Lung (tissue), 11 donors: ENCODE measurements at regions not wholly inside any gene's neighbourhood (a gene's known extent, or its start where the extent isn't known, plus 50 kb on each side); places are given as distances from the start of the nearest gene placed in this dataset.
A peak's percentile ranks its signal among the peaks of the same experiment; 100 is the strongest.

Source experiments
- ATAC-seq: fragments of 200-7000 bp; cut with Tn5 transposase; one replicate; pipeline ENCODE4 v1.9.1; 2020; ENCODE audit warnings: moderate number of reproducible peaks; ENCODE audit not compliant: insufficient read depth, low FRiP score
- DNase-seq, 3 donors: peaks; one replicate each; pipeline ENCODE4 v3.0.0-alpha.2; 2013 to 2017
- H3K27ac ChIP-seq, 2 donors: one replicate each; pipeline ENCODE4 v1.5.1; 2013; ENCODE audit warnings: mild to moderate bottlenecking in 2 of 2, moderate library complexity in 2 of 2, control low read depth in 1 of 2, inconsistent platforms in 1 of 2, low read depth in 1 of 2, low read length in 1 of 2
- H3K27me3 ChIP-seq, 3 donors: one replicate each; pipeline ENCODE4 v1.5.1; 2013; ENCODE audit warnings: low read length in 2 of 3; ENCODE audit not compliant: control insufficient read depth in 3 of 3, insufficient read depth in 3 of 3
- H3K36me3 ChIP-seq, 4 donors: one replicate each; pipeline ENCODE4 v1.5.1; 2013; ENCODE audit warnings: low read length in 4 of 4, mild to moderate bottlenecking in 1 of 4, moderate library complexity in 1 of 4; ENCODE audit not compliant: control insufficient read depth in 4 of 4, insufficient read depth in 4 of 4
- H3K4me1 ChIP-seq, 5 donors: one replicate each; pipeline ENCODE4 v1.5.1; 2013; ENCODE audit warnings: low read length in 5 of 5, mild to moderate bottlenecking in 2 of 5, moderate library complexity in 1 of 5; ENCODE audit not compliant: control insufficient read depth in 5 of 5, insufficient read depth in 5 of 5
- H3K4me3 ChIP-seq: one replicate; pipeline ENCODE4 v1.5.1; 2013; ENCODE audit warnings: mild to moderate bottlenecking, control low read depth, moderate library complexity
- H3K9ac ChIP-seq, 2 donors: one replicate each; pipeline ENCODE4 v1.5.1; 2013; ENCODE audit warnings: low read length in 2 of 2, control low read depth in 1 of 2; ENCODE audit not compliant: insufficient read depth in 1 of 2
- H3K9me3 ChIP-seq, 4 donors: one replicate each; pipeline ENCODE4 v1.5.1; 2013; ENCODE audit warnings: low read length in 3 of 4, mild to moderate bottlenecking in 1 of 4, moderate library complexity in 1 of 4; ENCODE audit not compliant: control insufficient read depth in 4 of 4, insufficient read depth in 3 of 4
- WGBS, 2 donors: extraction: QIAGEN DNeasy Blood & Tissue Kit; methylation state at CpG; one replicate each; pipeline ENCODE4 v1.1.7; 2013; 5-methylcytosine and 5-hydroxymethylcytosine counted together
- TF ChIP-seq, protein P1 (sequence below): IDR thresholded peaks from 2 replicates; pipeline ENCODE4 v1.5.1; 2012; ENCODE audit warnings: mild to moderate bottlenecking; ENCODE audit errors: control extremely low read depth, extremely low read depth
- donor health status: control.
- donor health status: control.
- donor health status: Bipolar disorder and iron deficiency.
- donor health status: healthy.
- donor health status: DM: yes; HTN: yes; CAD: no.

DNA sequence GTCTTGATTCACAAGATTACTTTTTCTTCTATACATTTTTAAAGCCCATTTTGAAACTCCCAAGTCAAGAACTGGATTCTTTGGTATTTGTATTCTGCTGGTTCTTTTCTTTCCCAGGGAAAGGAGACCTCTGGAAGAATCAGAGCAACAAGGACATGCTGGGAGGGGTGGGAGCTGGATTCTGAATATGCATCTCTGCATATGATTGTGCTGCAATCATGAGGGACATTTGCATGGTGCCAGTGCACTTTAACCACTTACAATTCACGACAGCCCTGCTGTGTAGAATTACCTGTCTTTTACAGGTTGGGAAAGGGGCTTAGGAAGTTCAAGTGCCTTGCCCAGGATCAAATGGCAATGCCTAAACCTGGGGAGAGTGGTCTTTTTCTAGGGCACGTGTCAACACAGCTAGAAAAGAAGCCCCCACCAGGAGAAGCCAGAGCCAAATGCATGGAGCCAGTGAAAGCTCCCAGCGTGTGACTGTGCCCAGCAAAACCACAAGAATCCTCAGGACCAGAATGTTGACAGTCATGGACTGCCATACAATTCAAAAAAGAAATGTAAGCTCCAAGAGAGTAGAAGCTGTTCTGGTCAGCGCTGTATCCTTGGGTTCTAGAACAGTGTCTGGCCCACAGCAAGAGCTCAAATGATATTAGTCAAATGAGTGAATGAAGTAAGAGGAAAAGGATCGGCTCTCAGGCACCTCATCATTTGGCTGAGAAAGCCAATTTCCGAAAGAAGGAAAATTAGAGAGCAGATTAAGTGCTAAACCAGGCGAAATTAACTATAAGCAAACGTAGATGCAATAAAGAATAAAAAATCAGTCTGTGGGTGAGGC lies 84.5 kb upstream of the MEF2A start:
- no peak overlapping the region for H3K9ac ChIP-seq
- TF ChIP-seq, protein P1, sequence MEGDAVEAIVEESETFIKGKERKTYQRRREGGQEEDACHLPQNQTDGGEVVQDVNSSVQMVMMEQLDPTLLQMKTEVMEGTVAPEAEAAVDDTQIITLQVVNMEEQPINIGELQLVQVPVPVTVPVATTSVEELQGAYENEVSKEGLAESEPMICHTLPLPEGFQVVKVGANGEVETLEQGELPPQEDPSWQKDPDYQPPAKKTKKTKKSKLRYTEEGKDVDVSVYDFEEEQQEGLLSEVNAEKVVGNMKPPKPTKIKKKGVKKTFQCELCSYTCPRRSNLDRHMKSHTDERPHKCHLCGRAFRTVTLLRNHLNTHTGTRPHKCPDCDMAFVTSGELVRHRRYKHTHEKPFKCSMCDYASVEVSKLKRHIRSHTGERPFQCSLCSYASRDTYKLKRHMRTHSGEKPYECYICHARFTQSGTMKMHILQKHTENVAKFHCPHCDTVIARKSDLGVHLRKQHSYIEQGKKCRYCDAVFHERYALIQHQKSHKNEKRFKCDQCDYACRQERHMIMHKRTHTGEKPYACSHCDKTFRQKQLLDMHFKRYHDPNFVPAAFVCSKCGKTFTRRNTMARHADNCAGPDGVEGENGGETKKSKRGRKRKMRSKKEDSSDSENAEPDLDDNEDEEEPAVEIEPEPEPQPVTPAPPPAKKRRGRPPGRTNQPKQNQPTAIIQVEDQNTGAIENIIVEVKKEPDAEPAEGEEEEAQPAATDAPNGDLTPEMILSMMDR: no peak
- peak in 2 of 3 donors; percentile 76 to 77 for DNase-seq
- no peaks in the 10 kb centered on the region for H3K27me3 ChIP-seq
- H3K4me3 ChIP-seq: no peak overlapping the region
- no peaks in the 10 kb centered on the region for H3K9me3 ChIP-seq
- H3K27ac ChIP-seq: no peak overlapping the region
- WGBS, 2 donors: 74 to 79% methylated on average over 8 of the region's 8 CpGs
- peaks cover 4 to 51% (median 9%) of the 10 kb centered on the region in 5 donors for H3K4me1 ChIP-seq
- no peaks in the 10 kb centered on the region for H3K36me3 ChIP-seq
- no peak for ATAC-seq

DNA sequence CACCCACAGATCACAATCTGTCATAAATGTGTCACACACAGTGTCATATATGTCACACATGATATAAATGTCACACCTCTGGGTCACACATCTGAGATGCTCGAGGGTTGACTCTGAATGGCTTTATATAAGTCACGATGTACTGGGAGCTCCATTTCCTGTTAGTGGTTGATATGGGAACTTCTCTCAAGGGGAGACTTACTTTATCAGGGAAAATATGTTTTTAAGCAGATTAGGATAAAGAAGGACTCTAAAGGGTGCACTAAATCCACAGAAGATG lies 83.9 kb upstream of the MEF2A start:
- no peaks in the 10 kb centered on the region for H3K9me3 ChIP-seq
- peaks cover 2 to 49% (median 10%) of the 10 kb centered on the region in 5 donors for H3K4me1 ChIP-seq
- H3K9ac ChIP-seq: no peak overlapping the region
- H3K27ac ChIP-seq: no peak overlapping the region
- H3K27me3 ChIP-seq: no peaks in the 10 kb centered on the region
- H3K4me3 ChIP-seq: no peak overlapping the region
- WGBS, 2 donors: 60 to 67% methylated on average over 2 of the region's 2 CpGs
- no peaks in the 10 kb centered on the region for H3K36me3 ChIP-seq
- TF ChIP-seq, protein P1: no peak
- ATAC-seq: no peak
- DNase-seq: no peak

DNA sequence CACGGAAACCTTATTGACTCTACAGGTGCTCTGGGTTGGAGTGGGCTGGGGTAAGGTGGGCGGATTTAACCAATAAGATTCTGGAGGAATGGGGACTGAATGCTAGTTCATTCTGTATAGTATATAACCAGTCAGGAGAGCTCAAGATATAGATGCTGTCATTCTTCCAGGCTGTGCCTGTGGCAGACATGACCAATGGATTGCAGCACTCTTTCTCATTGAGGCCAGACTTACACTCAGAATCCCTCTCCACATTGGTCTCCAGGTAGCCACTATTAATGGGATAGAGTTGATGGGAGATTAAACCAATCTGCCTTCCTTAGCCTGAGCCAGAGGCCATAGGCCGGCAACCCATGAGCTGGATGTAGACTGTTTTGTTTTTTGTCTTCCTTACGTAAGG lies 82.8 kb upstream of the MEF2A start:
- Histone ChIP-seq H3K36me3 (no peaks in the 10 kb centered on the region), H3K4me1 (peaks cover 0 to 43% (median 12%) of the 10 kb centered on the region in 5 donors), H3K4me3 (no peak overlapping the region), H3K27me3 (no peaks in the 10 kb centered on the region), H3K9me3 (no peaks in the 10 kb centered on the region), H3K27ac (no peak overlapping the region), H3K9ac (no peak overlapping the region)
- ATAC-seq (no peak), DNase-seq (no peak)
- 85 to 94% methylated on average over 4 of the region's 4 CpGs for WGBS, 2 donors
- TF ChIP-seq, protein P1: no peak
